WI38 (cell line): ENCODE measurements at regions not wholly inside any gene's neighbourhood (a gene's known extent, or its start where the extent isn't known, plus 50 kb on each side); places are given as distances from the start of the nearest gene placed in this dataset.

ENCODE experiments used
- H3K4me3 ChIP-seq: 2 replicates; pipeline ENCODE4 v1.5.1; 2011; ENCODE audit warnings: low read depth, mild to moderate bottlenecking, control low read depth, low read length
- TF ChIP-seq, protein P1 (sequence below): IDR thresholded peaks from 2 replicates; pipeline ENCODE4 v1.5.1; 2012; ENCODE audit warnings: low read depth, mild to moderate bottlenecking, control low read depth, low read length

DNA sequence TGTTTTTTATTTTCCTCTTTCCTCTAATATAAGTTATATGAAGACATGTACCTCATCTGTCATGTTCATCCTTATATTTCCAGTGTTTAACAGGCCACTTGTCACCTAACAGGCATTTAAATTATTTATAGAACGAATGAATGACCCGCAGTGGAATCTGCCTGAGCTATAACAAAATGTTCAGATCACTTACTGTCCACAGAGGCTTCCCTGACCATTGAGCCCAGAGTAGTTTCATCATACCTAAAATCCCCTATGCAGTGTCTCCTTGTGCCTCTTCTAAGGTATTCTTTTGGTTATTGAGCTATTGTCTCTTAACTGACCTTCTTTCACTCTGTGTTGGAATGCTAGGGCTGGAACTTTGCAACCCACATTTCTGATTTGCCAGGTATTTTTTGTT, 748.5 kb downstream of the NTRK3 start:
- TF ChIP-seq, protein P1, sequence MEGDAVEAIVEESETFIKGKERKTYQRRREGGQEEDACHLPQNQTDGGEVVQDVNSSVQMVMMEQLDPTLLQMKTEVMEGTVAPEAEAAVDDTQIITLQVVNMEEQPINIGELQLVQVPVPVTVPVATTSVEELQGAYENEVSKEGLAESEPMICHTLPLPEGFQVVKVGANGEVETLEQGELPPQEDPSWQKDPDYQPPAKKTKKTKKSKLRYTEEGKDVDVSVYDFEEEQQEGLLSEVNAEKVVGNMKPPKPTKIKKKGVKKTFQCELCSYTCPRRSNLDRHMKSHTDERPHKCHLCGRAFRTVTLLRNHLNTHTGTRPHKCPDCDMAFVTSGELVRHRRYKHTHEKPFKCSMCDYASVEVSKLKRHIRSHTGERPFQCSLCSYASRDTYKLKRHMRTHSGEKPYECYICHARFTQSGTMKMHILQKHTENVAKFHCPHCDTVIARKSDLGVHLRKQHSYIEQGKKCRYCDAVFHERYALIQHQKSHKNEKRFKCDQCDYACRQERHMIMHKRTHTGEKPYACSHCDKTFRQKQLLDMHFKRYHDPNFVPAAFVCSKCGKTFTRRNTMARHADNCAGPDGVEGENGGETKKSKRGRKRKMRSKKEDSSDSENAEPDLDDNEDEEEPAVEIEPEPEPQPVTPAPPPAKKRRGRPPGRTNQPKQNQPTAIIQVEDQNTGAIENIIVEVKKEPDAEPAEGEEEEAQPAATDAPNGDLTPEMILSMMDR = no peak
- no peak overlapping the region for H3K4me3 ChIP-seq

DNA sequence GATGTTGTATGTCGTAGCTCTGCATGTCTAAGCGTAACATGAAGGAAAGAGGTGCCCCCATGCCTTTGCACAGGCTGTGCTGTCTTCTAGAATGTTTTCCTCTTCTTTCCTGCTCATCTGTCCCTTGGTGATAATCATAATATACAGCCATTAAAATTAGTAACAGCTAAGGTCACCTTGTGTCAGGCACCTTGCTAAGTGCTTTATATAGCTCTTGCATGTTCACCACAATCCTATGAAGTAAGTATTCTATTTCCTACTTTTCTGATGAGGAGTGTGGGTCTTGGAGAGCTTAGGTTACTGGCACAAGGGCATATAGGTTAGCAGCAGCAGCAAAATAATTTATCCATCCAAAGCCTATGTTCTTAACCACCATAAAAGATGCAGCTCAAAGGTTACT, 754.4 kb downstream of the NTRK3 start:
- no peak overlapping the region for H3K4me3 ChIP-seq
- TF ChIP-seq, protein P1 = no peak

DNA sequence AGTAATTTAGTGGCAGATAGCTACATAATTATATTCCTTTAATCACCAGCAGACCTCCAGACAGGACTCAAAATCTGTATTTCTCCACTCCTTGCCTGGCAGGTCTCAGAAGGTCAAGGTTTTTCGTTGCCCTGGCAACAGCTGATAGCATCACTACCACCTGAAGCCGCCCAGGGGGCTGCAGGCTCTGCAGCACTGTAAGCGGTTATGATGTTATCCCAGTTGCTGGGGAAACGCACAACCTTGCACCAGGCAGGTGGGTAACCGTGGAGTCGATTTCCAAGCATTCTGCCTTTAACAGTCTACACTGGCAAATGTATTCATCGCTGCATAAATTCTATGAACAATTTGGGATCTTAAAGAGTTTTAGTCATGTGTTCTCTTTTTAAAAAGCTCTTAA, 756.3 kb downstream of the NTRK3 start:
- TF ChIP-seq, protein P1 = no peak
- H3K4me3 ChIP-seq = no peak overlapping the region

DNA sequence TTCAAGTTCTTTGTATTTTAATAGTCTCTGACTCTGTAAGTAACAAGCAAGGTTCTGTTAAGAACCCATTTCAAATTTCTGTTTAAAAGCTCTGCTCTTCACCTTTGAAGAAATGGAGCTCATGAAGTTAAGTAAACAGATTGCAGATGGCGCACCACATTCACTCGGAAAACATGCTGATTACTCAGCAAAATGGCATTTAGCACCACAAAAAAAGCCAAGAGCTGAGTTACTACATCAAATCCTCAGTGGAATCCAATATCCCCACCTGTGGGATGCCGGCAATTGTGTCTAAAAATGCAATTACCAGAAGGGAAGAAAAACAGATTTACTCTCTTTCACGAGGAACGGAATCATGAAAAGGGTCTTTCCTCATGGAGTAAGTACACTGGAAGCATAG, 758.0 kb downstream of the NTRK3 start:
- no peak overlapping the region for H3K4me3 ChIP-seq
- TF ChIP-seq, protein P1 = no peak

DNA sequence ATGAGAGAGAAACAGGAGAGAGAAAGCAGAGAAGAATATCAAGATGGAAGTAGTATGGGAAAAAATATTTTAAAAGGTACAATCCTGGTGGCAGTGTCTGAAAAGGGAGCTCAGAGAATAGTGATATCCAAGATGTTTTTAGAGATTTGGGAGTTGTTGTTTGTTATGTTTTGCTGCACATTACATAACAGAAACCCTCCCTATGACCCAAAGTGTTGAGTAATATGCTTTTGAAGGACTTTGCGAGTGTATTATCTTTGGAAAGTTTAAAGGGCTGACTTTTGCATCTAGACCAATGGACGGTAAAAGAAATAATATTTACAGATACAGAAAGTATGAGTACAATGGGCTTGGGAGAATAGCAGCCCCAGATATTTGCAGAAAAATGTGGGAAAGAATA, 759.7 kb downstream of the NTRK3 start:
- H3K4me3 ChIP-seq = no peak overlapping the region
- TF ChIP-seq, protein P1 = no peak

DNA sequence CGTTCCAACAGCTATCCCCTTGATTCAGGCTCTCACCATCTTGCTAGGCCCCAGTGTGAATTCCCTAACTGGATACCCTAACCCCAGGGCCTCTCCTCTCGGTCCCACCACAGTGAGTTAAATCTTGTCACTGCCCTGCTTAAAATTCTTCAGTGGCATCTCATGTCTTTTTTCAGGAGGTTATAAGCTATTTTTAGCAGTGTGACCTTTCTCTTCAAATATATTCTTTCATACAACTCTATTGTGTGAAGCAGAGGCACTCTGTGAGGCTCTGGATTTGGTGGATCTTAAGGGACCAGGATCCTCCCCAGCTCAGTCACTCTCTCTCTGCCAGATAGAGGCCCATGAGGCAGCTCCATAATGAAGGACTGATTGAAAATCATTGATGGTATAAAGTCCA, 760.4 kb downstream of the NTRK3 start:
- H3K4me3 ChIP-seq = no peak overlapping the region
- TF ChIP-seq, protein P1 = no peak

DNA sequence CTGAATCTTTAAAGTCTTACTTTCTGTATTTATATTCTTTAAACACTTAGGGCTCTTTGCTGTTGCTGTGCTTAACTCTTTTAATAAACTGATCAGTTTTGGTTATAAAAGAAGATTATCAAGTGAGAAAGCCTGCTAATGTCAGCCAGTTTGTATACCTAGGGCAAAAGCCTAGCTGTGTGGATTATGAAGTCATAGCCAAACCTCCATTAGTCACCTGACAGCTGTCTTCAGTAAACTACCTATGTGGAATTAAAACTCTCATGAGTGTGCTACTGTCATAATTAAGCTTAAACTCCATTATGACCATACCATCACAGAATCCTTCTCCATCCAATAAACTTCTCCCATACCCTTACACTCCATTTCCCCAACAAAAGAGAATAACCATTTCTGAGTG, 762.7 kb downstream of the NTRK3 start:
- TF ChIP-seq, protein P1 = no peak
- H3K4me3 ChIP-seq = no peak overlapping the region

DNA sequence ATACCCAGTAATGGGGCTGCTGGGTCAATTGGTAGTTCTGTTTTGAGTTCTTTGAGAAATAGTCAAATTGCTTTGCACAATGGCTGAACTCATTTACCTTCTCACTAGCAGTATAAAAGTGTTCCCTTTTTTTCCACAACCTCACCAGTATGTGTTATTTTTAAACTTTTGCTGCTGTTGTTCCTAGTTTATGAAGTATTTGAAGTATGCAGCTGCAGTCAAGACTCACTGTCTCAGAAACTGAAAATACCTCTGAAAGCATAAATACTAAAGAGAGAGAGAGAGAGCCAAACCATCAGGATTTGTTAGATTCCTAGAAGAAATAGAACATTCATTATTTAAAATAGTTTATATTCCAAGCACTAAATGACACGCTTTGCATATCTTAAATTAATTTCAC, 764.2 kb downstream of the NTRK3 start:
- no peak overlapping the region for H3K4me3 ChIP-seq

More for the DNA sequence above, 764.2 kb downstream of the NTRK3 start:
- TF ChIP-seq, protein P1 = no peak
